ENCODE measurements at regions not wholly inside any gene's neighbourhood (a gene's known extent, or its start where the extent isn't known, plus 50 kb on each side); places are given as distances from the start of the nearest gene placed in this dataset.

GRCh38 chr7:155227004-155227787 lies 70.5 kb upstream of the INSIG1 start:
- H3K9me3 ChIP-seq (ENCODE audit: insufficient read depth, low read length), result no peaks in the 10 kb centered on the region
- TF ChIP-seq ZNF274 (IDR thresholded peaks at IDR 0.05; ENCODE audit: low read depth, low read length), result no peak
- H3K9ac ChIP-seq (ENCODE audit: insufficient read length, low read depth), result peak overlapping the region; percentile 42

GRCh38 chr7:155227788-155228458 lies 69.8 kb upstream of the INSIG1 start:
- Histone ChIP-seq H3K9me3 (ENCODE audit: insufficient read depth, low read length) (no peaks in the 10 kb centered on the region), H3K36me3 (ENCODE audit: insufficient read depth, insufficient read length, low read length) (no peaks in the 10 kb centered on the region), H3K4me1 (ENCODE audit: insufficient read depth, insufficient read length) (peaks cover 6% of the 10 kb centered on the region), H3K4me3 (ENCODE audit: insufficient read length, low read depth) (no peak overlapping the region), H3K27me3 (ENCODE audit: insufficient read depth, insufficient read length) (peaks cover 21% of the 10 kb centered on the region), H3K9ac (ENCODE audit: insufficient read length, low read depth) (peak overlapping the region; percentile 42)
- no peak for DNase-seq (ENCODE audit: low read depth, low spot score)
- no peak for TF ChIP-seq SUZ12 (IDR thresholded peaks at IDR 0.05; ENCODE audit: extremely low read depth, insufficient read depth, insufficient read length)
- no peak for TF ChIP-seq ZNF274 (IDR thresholded peaks at IDR 0.05; ENCODE audit: low read depth, low read length)
- no peak for TF ChIP-seq YY1 (IDR thresholded peaks at IDR 0.05; ENCODE audit: insufficient read depth, insufficient read length)

More at GRCh38 chr7:155227004-155227787, 70.5 kb upstream of the INSIG1 start:
- no peak overlapping the region for H3K4me3 ChIP-seq (ENCODE audit: insufficient read length, low read depth)
- H3K36me3 ChIP-seq (ENCODE audit: insufficient read depth, insufficient read length, low read length), result no peaks in the 10 kb centered on the region
- H3K4me1 ChIP-seq (ENCODE audit: insufficient read depth, insufficient read length), result peaks cover 6% of the 10 kb centered on the region
- no peak for DNase-seq (ENCODE audit: low read depth, low spot score)
- H3K27me3 ChIP-seq (ENCODE audit: insufficient read depth, insufficient read length), result peaks cover 21% of the 10 kb centered on the region

DNA sequence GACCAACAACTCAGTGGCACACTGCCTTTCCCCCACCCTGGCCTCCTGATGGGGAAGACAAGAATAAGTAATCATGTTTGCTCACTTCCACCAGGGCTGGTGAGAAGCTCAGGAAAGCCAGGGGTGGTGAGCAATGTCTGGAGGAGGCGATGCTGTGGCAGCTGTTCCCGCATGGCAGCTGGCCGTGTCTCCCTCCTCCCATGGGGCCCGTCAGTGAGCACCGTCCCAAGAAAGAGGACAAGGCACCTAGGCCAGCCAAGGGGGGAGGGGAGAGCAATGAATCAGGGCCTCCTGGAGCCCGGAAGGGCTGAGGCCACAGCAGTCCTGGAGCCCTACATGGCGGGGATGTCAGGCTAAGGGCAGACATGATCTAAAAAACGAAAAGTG lies 69.2 kb upstream of the INSIG1 start:
- TF ChIP-seq SUZ12 (IDR thresholded peaks at IDR 0.05; ENCODE audit: extremely low read depth, insufficient read depth, insufficient read length), result no peak
- TF ChIP-seq ZNF274 (IDR thresholded peaks at IDR 0.05; ENCODE audit: low read depth, low read length), result no peak
- TF ChIP-seq YY1 (IDR thresholded peaks at IDR 0.05; ENCODE audit: insufficient read depth, insufficient read length), result no peak
- DNase-seq (ENCODE audit: low read depth, low spot score), result no peak
- Histone ChIP-seq H3K36me3 (ENCODE audit: insufficient read depth, insufficient read length, low read length) (no peaks in the 10 kb centered on the region), H3K4me3 (ENCODE audit: insufficient read length, low read depth) (no peak overlapping the region), H3K9ac (ENCODE audit: insufficient read length, low read depth) (no peak overlapping the region), H3K27me3 (ENCODE audit: insufficient read depth, insufficient read length) (peaks cover 21% of the 10 kb centered on the region), H3K4me1 (ENCODE audit: insufficient read depth, insufficient read length) (peaks cover 6% of the 10 kb centered on the region), H3K9me3 (ENCODE audit: insufficient read depth, low read length) (no peaks in the 10 kb centered on the region)

GRCh38 chr7:155228894-155229293 lies 68.8 kb upstream of the INSIG1 start:
- no peak overlapping the region for H3K9ac ChIP-seq (ENCODE audit: insufficient read length, low read depth)
- no peak overlapping the region for H3K4me3 ChIP-seq (ENCODE audit: insufficient read length, low read depth)
- H3K9me3 ChIP-seq (ENCODE audit: insufficient read depth, low read length), result no peaks in the 10 kb centered on the region
- DNase-seq (ENCODE audit: low read depth, low spot score), result no peak
- TF ChIP-seq YY1 (IDR thresholded peaks at IDR 0.05; ENCODE audit: insufficient read depth, insufficient read length) (no peak), ZNF274 (IDR thresholded peaks at IDR 0.05; ENCODE audit: low read depth, low read length) (no peak), SUZ12 (IDR thresholded peaks at IDR 0.05; ENCODE audit: extremely low read depth, insufficient read depth, insufficient read length) (no peak)
- H3K4me1 ChIP-seq (ENCODE audit: insufficient read depth, insufficient read length), result peaks cover 6% of the 10 kb centered on the region
- peaks cover 21% of the 10 kb centered on the region for H3K27me3 ChIP-seq (ENCODE audit: insufficient read depth, insufficient read length)
- H3K36me3 ChIP-seq (ENCODE audit: insufficient read depth, insufficient read length, low read length), result no peaks in the 10 kb centered on the region

DNA sequence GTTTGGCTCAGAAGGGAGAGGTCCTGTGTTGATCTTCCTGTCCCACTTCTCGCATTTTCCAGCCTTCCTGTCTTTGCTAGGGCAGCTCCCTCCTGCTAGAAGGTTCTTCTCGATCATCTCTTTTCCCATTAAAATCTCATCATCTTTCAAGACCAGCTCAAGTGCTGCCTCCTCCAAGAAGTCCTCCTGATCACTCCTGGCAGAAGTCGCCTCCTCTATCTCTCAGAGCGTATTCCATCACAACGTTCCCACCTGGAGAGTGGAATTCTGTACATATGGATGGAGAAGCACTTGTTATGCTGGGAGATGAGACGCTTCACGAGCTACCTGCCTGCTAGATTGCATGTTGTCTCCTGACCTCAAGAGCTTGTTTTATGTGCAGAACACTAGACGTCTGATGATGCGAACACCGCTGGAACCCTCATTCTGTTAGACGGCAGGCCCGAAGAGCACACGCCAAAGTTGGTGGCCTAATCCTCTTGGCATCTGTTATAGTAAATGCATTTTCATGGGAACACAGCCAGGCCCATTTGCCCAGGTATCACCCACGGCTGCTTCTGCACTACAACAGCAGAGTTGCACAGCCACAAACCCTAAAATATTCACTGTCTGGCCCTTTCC lies 68.0 kb upstream of the INSIG1 start:
- Histone ChIP-seq H3K9me3 (ENCODE audit: insufficient read depth, low read length) (no peaks in the 10 kb centered on the region), H3K9ac (ENCODE audit: insufficient read length, low read depth) (no peak overlapping the region), H3K4me1 (ENCODE audit: insufficient read depth, insufficient read length) (peaks cover 6% of the 10 kb centered on the region), H3K36me3 (ENCODE audit: insufficient read depth, insufficient read length, low read length) (no peaks in the 10 kb centered on the region), H3K4me3 (ENCODE audit: insufficient read length, low read depth) (no peak overlapping the region), H3K27me3 (ENCODE audit: insufficient read depth, insufficient read length) (peaks cover 21% of the 10 kb centered on the region)
- TF ChIP-seq ZNF274 (IDR thresholded peaks at IDR 0.05; ENCODE audit: low read depth, low read length) (no peak), YY1 (IDR thresholded peaks at IDR 0.05; ENCODE audit: insufficient read depth, insufficient read length) (no peak), SUZ12 (IDR thresholded peaks at IDR 0.05; ENCODE audit: extremely low read depth, insufficient read depth, insufficient read length) (no peak)
- no peak for DNase-seq (ENCODE audit: low read depth, low spot score)

DNA sequence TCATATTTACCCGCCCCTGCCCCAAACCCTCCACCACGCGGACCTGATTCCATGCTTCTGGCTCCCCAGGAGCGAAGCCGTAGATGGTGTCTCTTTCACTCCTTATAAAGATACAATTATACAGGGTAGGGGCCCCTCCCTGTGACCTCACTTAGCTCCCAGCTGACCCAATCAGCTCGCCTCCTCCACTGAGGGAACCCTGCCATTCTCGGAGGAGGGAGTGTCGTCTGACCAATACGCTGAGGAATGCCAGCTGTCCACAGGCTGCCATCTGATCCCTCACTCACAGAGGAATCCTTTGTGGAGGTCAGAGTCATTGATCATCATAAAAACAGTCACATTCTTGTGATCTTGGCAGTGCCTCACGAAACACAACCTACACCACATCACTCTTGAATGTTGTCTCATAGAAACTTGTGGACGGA lies 67.5 kb upstream of the INSIG1 start:
- no peak overlapping the region for H3K9ac ChIP-seq (ENCODE audit: insufficient read length, low read depth)
- no peak for DNase-seq (ENCODE audit: low read depth, low spot score)
- H3K27me3 ChIP-seq (ENCODE audit: insufficient read depth, insufficient read length), result peaks cover 21% of the 10 kb centered on the region
- TF ChIP-seq ZNF274 (IDR thresholded peaks at IDR 0.05; ENCODE audit: low read depth, low read length), result no peak
- no peaks in the 10 kb centered on the region for H3K36me3 ChIP-seq (ENCODE audit: insufficient read depth, insufficient read length, low read length)
- H3K4me1 ChIP-seq (ENCODE audit: insufficient read depth, insufficient read length), result peaks cover 6% of the 10 kb centered on the region
- no peaks in the 10 kb centered on the region for H3K9me3 ChIP-seq (ENCODE audit: insufficient read depth, low read length)
- no peak overlapping the region for H3K4me3 ChIP-seq (ENCODE audit: insufficient read length, low read depth)

DNA sequence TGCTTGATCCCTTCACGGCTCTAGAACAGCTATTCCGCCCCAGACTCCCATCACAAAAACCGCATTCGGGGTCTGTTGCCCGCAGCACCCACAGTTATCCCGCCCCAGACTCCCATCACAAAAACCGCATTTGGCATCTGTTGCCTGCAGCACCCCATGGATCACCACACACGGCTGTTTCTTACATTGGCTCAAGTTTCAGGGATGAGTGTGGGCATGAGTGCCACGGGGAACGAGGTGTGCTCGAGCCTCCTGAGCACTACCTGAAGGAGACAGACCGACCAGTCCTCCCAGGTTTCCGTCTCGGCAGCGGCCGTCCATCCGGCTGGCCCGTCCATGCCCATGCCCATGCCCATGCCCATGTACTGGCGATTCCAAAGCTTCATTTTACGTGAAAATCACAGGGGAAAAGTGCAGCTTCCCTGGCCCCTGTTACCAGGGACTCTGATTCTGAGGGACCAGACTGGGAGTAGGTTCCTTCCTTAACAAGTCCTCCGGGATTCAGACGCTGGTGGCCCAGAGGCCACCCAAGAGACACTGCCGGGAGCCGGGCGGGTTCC lies 66.4 kb upstream of the INSIG1 start:
- Histone ChIP-seq H3K9ac (ENCODE audit: insufficient read length, low read depth) (no peak overlapping the region), H3K4me3 (ENCODE audit: insufficient read length, low read depth) (no peak overlapping the region), H3K27me3 (ENCODE audit: insufficient read depth, insufficient read length) (peaks cover 12% of the 10 kb centered on the region), H3K9me3 (ENCODE audit: insufficient read depth, low read length) (no peaks in the 10 kb centered on the region), H3K36me3 (ENCODE audit: insufficient read depth, insufficient read length, low read length) (no peaks in the 10 kb centered on the region), H3K4me1 (ENCODE audit: insufficient read depth, insufficient read length) (peaks cover 5% of the 10 kb centered on the region)
- TF ChIP-seq SUZ12 (IDR thresholded peaks at IDR 0.05; ENCODE audit: extremely low read depth, insufficient read depth, insufficient read length) (no peak), ZNF274 (IDR thresholded peaks at IDR 0.05; ENCODE audit: low read depth, low read length) (no peak), YY1 (IDR thresholded peaks at IDR 0.05; ENCODE audit: insufficient read depth, insufficient read length) (no peak)
- no peak for DNase-seq (ENCODE audit: low read depth, low spot score)
